NCI-H2196 (cell line): ENCODE measurements at regions not wholly inside any gene's neighbourhood (a gene's known extent, or its start where the extent isn't known, plus 50 kb on each side); places are given as distances from the start of the nearest gene placed in this dataset.

Experiments
- DNase-seq: peaks from one replicate; lab custom pipeline; 2025; ENCODE audit not compliant: unreplicated experiment; lab: John Stamatoyannopoulos, UW

DNA sequence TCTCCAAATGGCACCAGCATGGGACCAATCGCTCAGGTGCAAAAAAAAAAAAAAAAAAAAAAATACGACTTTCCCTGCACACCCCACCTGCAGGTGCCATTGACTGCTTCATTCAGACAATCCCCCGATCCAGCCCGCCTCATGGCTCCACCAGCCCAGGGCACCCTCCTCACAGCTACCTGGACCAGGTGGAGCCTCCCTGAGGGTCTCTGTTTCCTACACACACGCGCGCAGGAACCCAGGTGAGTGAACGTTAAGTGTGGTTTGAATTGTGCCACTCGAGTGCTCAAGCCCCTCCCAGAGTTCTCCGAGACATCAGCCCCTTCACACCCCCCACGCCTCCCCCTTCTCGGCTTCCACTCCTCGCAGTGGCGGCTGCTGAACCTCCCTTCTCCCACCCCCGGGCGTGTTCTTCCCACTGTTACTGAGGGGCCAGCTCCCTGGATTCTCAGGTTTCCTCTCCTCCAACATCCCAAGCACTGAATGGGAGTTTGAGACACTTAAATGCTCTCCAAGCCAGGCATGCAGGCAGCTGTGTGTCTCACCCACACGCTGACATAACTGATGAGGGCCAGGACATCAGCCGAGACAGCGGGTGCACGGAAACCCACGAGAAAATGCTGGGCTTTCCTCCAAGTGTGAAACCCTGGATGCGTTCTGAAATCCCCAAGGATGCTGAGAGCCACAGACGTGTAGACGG is 88.8 kb upstream of the SNTG2 start:
- no peak for DNase-seq

DNA sequence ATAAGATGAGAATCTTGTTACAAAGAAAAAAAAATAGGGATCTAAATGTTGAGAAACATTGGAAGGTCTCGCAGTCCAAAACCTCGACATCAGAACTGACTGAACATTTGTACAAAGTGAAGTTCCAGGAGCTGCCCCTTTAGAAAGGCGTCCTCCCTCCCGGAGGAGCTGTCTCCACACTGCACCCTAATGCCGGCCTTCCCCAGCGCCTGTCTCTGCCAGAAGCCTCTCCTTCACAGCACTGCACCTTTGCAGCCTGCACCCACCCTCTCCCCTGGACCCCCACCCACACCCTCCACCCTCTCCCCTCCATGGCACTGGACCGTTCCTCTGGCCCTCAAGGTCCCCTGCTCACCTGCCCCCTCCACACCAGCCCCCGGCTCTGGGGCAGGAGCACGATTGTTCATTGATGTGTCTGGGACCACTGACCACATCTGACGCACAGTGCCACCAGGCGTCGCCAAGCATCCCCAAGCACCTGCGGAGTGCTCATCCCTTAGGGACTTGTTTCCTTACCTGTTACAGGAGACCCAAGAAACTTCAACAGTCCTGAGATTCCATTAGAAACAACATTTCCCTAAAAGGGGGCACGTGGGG is 90.3 kb upstream of the SNTG2 start:
- no peak for DNase-seq

DNA sequence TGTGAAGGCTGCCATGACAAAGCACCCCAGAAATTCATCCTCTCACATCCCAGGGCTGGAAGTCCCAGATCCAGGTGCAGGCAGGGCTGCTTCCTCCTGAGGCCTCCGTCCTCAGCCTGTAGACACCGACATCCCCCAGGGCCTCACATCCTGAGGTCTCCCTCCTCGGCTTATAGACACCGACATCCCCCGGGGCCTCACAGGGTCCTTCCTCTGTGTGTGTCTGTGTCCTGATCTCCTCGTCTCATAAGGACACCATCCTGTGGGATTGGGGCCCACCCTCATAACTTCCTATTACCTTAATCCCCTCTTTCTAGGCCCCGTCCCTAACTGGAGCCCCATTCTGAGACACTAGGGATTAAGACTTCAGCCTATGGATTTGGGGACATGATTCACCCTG is 92.0 kb upstream of the SNTG2 start:
- no peak for DNase-seq

DNA sequence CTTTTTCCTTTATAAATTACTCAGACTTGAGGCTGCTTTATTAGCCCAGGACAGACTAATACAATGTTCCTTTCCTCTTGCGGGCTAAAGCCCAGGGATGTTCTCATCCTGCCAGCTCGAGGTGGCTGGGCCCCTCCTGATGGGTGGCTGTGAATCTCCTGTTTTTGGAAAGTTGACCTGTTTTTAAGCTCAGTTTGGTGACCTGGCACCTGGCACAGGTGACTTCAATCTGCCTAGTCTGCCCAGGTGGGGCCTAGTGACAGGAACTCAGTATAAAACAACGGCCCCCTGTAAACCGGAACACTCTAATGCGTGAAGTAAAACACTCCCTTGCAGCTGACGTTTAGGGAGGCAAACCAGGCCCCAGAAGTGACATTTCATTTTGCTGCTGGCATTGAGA is 92.7 kb upstream of the SNTG2 start:
- no peak for DNase-seq

DNA sequence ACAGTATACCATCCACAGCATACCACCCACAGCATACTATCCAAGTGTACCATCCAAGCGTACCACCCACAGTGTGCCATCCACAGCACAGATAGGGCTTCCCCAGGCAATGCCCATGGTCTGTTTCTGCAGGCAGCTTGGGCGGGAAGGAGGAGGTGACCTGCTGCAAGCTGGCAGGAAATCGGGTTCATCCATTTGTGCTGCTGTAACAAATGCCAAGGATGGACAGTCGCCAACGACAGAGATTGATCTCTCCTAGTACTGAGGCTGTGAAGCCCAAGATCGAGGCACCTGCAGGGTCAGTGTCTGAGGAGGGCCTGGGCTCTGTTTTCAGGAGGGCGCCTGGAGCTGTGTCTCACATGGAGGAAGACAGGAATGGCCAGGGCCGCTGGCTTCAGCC is 93.6 kb upstream of the SNTG2 start:
- no peak for DNase-seq

- no peak for DNase-seq
These were observed 94.2 kb upstream of the SNTG2 start for GRCh38 chr2:856456-856855.

DNA sequence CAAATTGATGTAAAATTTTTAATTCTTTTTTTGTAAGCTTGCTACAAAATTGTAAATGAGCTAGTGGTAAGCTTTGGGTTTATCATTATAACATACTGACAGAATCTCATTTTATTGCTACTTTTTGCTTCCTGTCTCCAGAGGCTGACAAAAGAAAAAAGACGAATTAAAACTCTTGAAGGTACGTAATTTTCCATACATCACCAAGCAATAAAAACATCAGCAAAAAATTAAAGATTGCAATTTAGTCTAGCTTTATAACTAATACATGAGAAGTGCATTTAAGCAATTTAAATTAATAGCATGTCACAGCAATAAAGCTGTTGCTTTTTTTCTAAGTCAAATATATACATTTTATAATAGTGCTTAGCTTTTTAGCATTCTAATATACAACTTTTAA is 94.6 kb upstream of the SNTG2 start:
- DNase-seq = no peak

DNA sequence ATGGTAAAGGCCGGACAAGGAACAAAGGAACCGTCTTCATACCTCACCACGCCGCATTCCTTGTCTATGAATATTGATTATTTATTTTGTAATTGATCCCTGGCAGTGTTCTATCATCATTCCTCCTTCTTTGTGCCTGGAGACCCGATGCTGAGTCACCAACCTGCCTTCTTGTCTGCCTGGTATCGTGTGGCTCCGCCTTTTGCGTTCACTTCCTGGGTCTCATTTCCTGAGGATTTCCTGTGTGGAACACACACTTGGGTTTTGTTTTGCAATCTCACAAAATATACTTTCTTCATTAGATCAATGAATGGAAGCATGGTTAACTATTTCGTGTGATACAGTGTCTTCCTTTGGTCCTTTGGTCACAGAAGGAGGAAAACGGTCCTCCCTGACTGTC is 95.5 kb upstream of the SNTG2 start:
- DNase-seq = no peak

GRCh38 chr2:854460-854859 is 96.2 kb upstream of the SNTG2 start:
- DNase-seq = no peak

DNA sequence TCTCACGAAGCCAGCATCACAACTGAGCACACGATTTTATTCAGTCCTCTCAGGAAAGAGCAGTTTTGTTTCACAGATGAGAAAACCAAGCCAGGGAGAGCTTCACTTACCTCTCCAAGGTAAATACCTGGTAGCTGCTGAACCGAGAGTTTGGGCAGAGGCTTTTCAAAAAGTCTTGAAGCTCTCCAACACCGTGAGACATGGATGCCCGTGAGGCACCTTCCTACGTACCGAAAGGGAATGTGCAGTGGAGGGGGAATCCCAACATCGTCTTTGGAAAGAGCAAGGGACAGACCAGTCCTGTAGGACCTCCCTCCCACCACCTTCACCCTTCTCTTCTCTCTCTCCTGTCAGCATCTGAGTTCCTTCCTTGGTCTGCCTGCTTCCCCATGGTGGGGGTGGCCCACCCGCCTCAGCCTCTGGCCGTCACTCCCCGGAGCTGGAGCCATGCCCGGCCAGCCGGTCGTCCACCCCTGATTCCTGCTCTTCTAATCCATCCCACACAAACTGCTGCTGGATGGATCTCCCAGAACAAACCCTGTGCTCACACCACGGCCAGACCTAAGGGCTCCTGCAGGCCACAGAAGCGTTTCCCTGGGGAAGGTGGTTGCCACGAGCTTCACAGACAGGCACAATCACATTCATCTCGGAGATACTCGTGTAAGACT is 97.3 kb upstream of the SNTG2 start:
- no peak for DNase-seq

GRCh38 chr2:852168-852567 is 98.5 kb upstream of the SNTG2 start:
- DNase-seq = no peak

GRCh38 chr2:851680-852079 is 99.0 kb upstream of the SNTG2 start:
- DNase-seq = no peak

DNA sequence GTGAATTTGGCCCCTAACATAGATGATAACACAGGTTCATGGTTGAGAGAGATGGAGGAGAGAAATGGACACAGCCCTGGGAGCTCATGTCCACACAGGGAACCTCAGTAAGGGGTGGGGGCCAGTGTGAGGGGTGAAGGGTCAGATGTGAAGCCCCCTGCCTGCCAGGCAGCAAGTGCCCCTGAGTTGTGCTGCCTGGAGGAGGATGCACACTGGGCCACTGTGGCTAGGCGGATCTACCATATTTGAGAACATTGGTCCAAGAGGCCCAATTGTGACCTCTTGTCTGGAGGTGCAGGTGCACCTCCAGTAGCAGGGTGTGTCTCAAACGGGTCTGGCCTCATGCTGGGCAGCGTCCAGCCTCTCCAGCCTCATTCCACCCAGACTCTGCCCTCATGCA is 99.6 kb upstream of the SNTG2 start:
- DNase-seq = no peak

DNA sequence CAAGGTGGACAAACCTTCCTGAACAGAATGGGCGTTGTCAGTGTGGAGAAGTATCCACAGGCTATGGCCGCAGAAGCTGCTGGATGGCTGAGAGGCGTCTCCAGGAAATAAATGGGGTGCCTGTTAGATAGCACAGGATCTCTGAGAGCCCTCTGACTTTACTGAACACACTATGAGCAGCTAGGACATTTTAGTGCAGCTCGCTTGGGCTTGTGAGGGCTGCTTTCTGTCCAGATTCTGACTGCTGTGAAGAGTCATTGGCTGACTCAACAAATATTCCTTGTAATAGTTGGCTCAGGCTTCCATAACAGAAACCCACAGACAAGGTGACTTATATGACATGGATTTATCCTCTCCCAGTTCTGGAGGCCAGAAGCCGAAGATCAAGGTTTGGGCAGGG is 100.2 kb upstream of the SNTG2 start:
- no peak for DNase-seq

DNA sequence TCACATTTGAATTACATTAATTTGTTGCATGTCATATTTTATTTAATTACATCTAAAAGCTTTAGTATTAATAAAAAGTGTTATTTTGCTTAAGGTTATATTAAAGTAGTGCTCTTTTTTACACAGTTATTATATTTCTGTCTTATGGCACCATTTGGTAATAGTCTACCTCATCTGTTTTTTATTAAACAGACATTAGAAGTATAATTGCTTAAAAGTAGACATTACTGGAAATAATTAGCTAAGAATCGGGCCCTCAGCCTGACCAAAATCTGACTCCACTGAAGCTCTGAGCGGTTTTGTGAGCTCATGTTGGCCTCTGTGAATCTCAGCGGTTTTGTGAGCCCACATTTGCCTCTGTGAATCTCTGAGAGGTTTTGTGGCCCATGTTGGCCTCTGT is 102.5 kb upstream of the SNTG2 start:
- no peak for DNase-seq

DNA sequence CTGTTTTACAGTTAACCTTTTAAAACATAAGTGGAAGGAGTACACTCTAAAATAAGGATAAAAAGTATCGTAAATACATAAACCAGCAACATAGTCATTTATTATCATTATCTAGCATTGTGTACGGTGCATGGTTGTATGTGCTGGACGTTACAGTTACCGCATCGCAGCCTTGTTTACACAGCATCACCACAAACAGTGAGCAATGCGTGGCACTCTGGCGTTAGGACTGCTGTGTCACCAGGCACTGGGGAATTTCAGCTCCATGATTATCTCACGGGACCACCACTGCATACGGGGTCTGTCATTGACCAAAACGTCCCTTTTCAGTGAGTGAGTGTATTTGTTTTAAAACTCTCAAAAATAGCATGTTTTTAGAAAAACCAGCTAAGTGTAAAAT is 103.0 kb upstream of the SNTG2 start:
- no peak for DNase-seq

- DNase-seq = no peak
These were observed 105.9 kb upstream of the SNTG2 start for GRCh38 chr2:844715-845114.

GRCh38 chr2:842151-842803 is 108.4 kb upstream of the SNTG2 start:
- DNase-seq = no peak

GRCh38 chr2:841036-841435 is 109.6 kb upstream of the SNTG2 start:
- no peak for DNase-seq

DNA sequence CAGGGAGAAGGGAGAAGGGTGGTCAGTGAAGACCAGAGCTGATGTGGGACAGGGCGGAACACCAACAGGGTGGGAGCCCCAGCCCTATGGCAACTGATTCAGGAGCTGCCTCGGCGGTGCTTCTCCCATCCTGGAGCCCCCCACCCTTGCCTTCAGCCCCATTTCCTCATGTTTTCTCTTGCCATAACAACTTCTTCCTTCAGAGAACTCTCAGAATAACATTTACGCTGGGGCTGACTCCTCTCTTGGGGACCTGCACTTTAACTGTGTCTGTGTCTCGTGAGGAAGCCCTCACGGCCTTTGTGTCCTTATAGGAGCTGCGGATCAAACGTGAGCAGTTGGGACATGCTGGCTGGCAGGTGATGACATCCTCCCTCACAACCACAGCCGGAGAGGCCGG is 116.4 kb upstream of the SNTG2 start:
- DNase-seq = no peak

- DNase-seq = no peak
These were observed 117.5 kb upstream of the SNTG2 start for GRCh38 chr2:833180-833579.

DNA sequence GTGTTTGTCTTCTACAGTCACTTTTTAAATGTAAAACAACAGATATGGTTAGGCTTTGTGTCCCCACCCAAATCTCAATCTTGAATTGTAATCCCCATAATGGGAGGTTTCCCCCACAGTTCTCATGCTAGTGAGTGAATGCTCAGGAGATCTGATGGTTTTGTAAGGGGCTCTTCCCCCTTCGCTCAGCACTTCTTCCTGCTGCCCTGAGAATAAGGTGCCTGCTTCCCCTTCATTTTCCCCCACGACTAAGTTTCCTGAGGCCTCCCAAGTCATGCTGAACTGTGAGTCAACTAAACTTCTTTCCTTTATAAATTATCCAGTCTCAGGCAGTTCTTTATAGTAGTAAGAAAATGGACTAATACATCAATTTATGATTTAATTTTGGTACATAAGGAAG is 118.0 kb upstream of the SNTG2 start:
- no peak for DNase-seq
